K562 (cell line): ENCODE measurements at regions not wholly inside any gene's neighbourhood (a gene's known extent, or its start where the extent isn't known, plus 50 kb on each side); places are given as distances from the start of the nearest gene placed in this dataset.

Experiments
- ATAC-seq: fragments of 200-7000 bp; cut with Tn5 transposase; 3 replicates; pipeline ENCODE4 v1.9.1; 2020; ENCODE audit warnings: moderate library complexity
- BruUV-seq: library from RNA; stranded (reverse); fragments of 400-500 nt; replicated peaks from 2 replicates; lab custom pipeline; 2021; lab: Mats Ljungman, UMichigan
- CTCF ChIA-PET: fragments of 300-600 bp; formaldehyde crosslinking; extraction: SDS; loops from one replicate; lab custom pipeline; 2021; ENCODE audit warnings: low intra/inter-chr PET ratio; lab: Yijun Ruan, JAX
- POLR2A ChIA-PET: fragments of 300-600, 350-650 bp; sonication (Branson Sonifier 250); formaldehyde crosslinking; extraction: SDS; loops from one replicate; lab custom pipeline; 2021; ENCODE audit warnings: antibody characterized with exemption, inconsistent platforms; lab: Yijun Ruan, JAX
- DNase-seq, 4 experiments: peaks; one replicate each; pipeline versions ENCODE4 v3.0.0 to v3.0.0-alpha.2; 2011 to 2018; ENCODE audit warnings: low spot score in 3 of 4, mixed read lengths in 3 of 4; ENCODE audit errors: extremely low read depth in 1 of 4
- FAIRE-seq: peaks from 2 replicates; lab custom pipeline; 2011; peaks lifted over from hg19 to GRCh38; lab: Jason Lieb, UNC
- H2AFZ ChIP-seq: 2 replicates; pipeline ENCODE4 v1.6.0; 2011; ENCODE audit warnings: low read depth, low read length, control low read depth, inconsistent platforms
- H3K27ac ChIP-seq: fragments of 200-600 bp; 3 replicates; pipeline ENCODE4 v1.8.0; 2011; ENCODE audit warnings: low read depth, mild to moderate bottlenecking, control low read depth, inconsistent platforms, low read length, moderate library complexity, mixed read lengths; ENCODE audit errors: extremely low read depth
- H3K27me3 ChIP-seq, 2 experiments: fragments of 300-600 bp in 1 of 2; 2 replicates in 1 of 2; 3 replicates in 1 of 2; pipeline versions ENCODE4 v1.6.0 to v1.8.0; 2011; ENCODE audit warnings: inconsistent platforms in 2 of 2, low read length in 2 of 2, mild to moderate bottlenecking in 1 of 2, mixed read lengths in 1 of 2, moderate library complexity in 1 of 2; ENCODE audit not compliant: control insufficient read depth in 2 of 2, insufficient read depth in 2 of 2
- H3K36me3 ChIP-seq: fragments of 300-600 bp; 3 replicates; pipeline ENCODE4 v1.8.0; 2011; ENCODE audit warnings: mild to moderate bottlenecking, low read length, inconsistent platforms; ENCODE audit not compliant: control insufficient read depth, insufficient read depth
- H3K4me1 ChIP-seq, 2 experiments: fragments of 200-600 bp in 1 of 2; replicated peaks in 1 of 2; 2 replicates in 1 of 2; 3 replicates in 1 of 2; pipeline versions ENCODE4 v1.5.1 to v1.8.0; 2011; ENCODE audit warnings: inconsistent platforms in 2 of 2, low read length in 2 of 2, mild to moderate bottlenecking in 1 of 2, mixed read lengths in 1 of 2, moderate library complexity in 1 of 2; ENCODE audit not compliant: control insufficient read depth in 2 of 2, insufficient read depth in 2 of 2
- H3K4me2 ChIP-seq: 2 replicates; pipeline ENCODE4 v1.6.1; 2011; ENCODE audit warnings: low read length, control low read depth, inconsistent platforms, mixed read lengths; ENCODE audit not compliant: insufficient read depth
- H3K4me3 ChIP-seq: fragments of 200-600 bp; sonication (generic), shearing (Covaris generic); 2 replicates; pipeline ENCODE4 v1.5.1; 2016; ENCODE audit warnings: control low read depth, inconsistent platforms
- H3K79me2 ChIP-seq: fragments of 200-600 bp; 3 replicates; pipeline ENCODE4 v1.8.0; 2011; ENCODE audit warnings: low read length, inconsistent platforms; ENCODE audit not compliant: control insufficient read depth, insufficient read depth
- H3K9ac ChIP-seq, 2 experiments: 2 replicates each; pipeline versions ENCODE4 v1.6.0 to v1.6.1; 2011; ENCODE audit warnings: low read depth in 2 of 2, low read length in 2 of 2, control low read depth in 1 of 2, inconsistent platforms in 1 of 2, mild to moderate bottlenecking in 1 of 2, mixed read lengths in 1 of 2; ENCODE audit not compliant: insufficient read depth in 1 of 2
- H3K9me1 ChIP-seq: one replicate; pipeline ENCODE4 v1.6.0; 2011; ENCODE audit warnings: inconsistent platforms, mild to moderate bottlenecking, low read length, moderate library complexity; ENCODE audit not compliant: control insufficient read depth, insufficient read depth
- H3K9me3 ChIP-seq: replicated peaks from 2 replicates; pipeline ENCODE4 v1.5.1; 2011; ENCODE audit warnings: low read depth, low read length, inconsistent platforms; ENCODE audit not compliant: control insufficient read depth, insufficient read depth
- H4K20me1 ChIP-seq: replicated peaks from 2 replicates; pipeline ENCODE4 v1.6.1; 2011; ENCODE audit warnings: low read length, inconsistent platforms, mixed read lengths; ENCODE audit not compliant: control insufficient read depth, insufficient read depth
- CHAMP1 ChIP-seq: fragments of 450-650 bp; IDR thresholded peaks from 2 replicates; pipeline ENCODE4 v1.6.1; 2016; ENCODE audit warnings: mild to moderate bottlenecking
- DDX20 ChIP-seq: fragments of 450-650 bp; IDR thresholded peaks from 2 replicates; pipeline ENCODE4 v1.6.1; 2016; ENCODE audit warnings: missing genetic modification characterization, low read depth, mild to moderate bottlenecking, missing compliant biosample characterization, moderate library complexity
- ELF4 ChIP-seq: fragments of 450-650 bp; formaldehyde crosslinking; IDR thresholded peaks from 2 replicates; pipeline ENCODE4 v1.4.0; 2022; ENCODE audit warnings: missing genetic modification characterization
- WGBS: fragments of 100-300 bp; shearing (Covaris generic); methylation state at CpG from one replicate; pipeline ENCODE4 v1.1.6; 2016; ENCODE audit warnings: low coverage, mixed read lengths; ENCODE audit not compliant: insufficient coverage; ENCODE audit errors: missing lambda C conversion rate; 5-methylcytosine and 5-hydroxymethylcytosine counted together
- in situ Hi-C: fragments of 300-500 bp; cut with MboI; formaldehyde crosslinking; loops from 4 replicates; pipeline ENCODE4 v1.15.0; 2018; ENCODE audit warnings: inconsistent platforms, mixed read lengths
- intact Hi-C: fragments of 100-400 bp; cut with micrococcal nuclease; formaldehyde crosslinking; loops from 2 replicates; pipeline ENCODE4 v1.14.2; 2022

DNA sequence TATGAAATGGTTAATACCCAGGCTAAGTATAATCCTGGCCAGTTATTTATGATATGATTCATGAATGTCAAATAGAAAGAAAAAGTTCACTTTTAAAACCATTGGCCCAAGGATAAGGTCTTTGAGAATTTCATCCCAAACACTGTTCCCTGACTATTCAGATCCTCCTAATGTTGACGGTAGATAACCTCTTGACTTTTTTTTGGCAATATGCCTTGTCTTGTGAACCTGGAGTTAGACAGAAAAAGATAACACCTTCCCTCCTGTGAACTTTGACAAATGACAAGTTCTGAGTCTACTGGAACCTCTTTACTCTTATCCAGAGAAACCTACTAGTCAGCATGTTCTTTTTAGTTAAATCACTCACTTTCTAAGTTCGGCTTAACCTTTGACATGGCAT, 166.8 kb upstream of the PREP start (continued):
- TF ChIP-seq ELF4, result no peak

DNA sequence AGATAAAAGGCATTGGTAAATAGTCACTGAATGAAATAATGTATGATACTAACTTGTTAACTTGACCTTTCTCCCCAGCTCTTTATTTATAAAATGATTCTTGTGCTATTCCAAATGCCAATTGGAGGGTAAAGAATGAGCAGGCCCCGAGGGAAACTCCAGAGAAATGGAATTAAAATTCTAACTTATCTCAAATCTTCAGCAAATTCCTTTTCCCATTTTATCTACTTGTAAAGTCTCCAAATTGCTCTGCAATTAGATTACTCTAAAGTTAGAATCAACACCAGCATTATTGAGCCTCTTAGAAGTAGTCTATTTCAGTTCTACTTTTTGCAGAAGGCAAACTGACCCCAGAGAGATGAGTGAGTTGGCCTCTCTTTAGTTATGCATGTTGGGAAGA, 165.9 kb upstream of the PREP start:
- Histone ChIP-seq H3K27me3 (peaks cover 5 to 13% of the 10 kb centered on the region in 2 experiments; a peak in 1 of 5 replicates), H3K9me3 (no peaks in the 10 kb centered on the region), H4K20me1 (no peaks in the 10 kb centered on the region), H2AFZ (no peak overlapping the region), H3K27ac (no peak overlapping the region), H3K36me3 (no peaks in the 10 kb centered on the region), H3K4me2 (no peak overlapping the region), H3K4me3 (no peak overlapping the region), H3K9me1 (no peaks in the 10 kb centered on the region), H3K9ac (no peak overlapping the region), H3K4me1 (no peaks in the 10 kb centered on the region), H3K79me2 (no peaks in the 10 kb centered on the region)
- intact Hi-C loops (no loop called here), in situ Hi-C loops (no loop called here)
- POLR2A ChIA-PET, result no interaction called here
- no peak for TF ChIP-seq CHAMP1
- no peak for TF ChIP-seq DDX20 (tag)
- FAIRE-seq (no peak), ATAC-seq (no peak), DNase-seq (no peak)
- no TSS peak for BruUV-seq
- 0% methylated on average over 1 of the region's 1 CpG for WGBS
- CTCF ChIA-PET, result no interaction called here
